Neural cell (in vitro differentiated cells): ENCODE measurements at regions not wholly inside any gene's neighbourhood (a gene's known extent, or its start where the extent isn't known, plus 50 kb on each side); places are given as distances from the start of the nearest gene placed in this dataset.

Experiments
- H2AFZ ChIP-seq: fragments of 200-600, 300-800 bp; sonication (generic), shearing (Covaris generic); 2 replicates; pipeline ENCODE4 v1.6.0; 2014; ENCODE audit warnings: low read depth, mild to moderate bottlenecking, antibody characterized with exemption, low read length, moderate library complexity
- H3F3A ChIP-seq: fragments of 200-600 bp; shearing (Covaris generic); 2 replicates; pipeline ENCODE4 v1.6.1; 2016; ENCODE audit warnings: mild to moderate bottlenecking, moderate library complexity, mixed read lengths, antibody characterized with exemption, low read length; ENCODE audit not compliant: insufficient read depth, poor library complexity, severe bottlenecking
- H3K27ac ChIP-seq: fragments of 200-600, 300-800 bp; sonication (generic), shearing (Covaris generic); 2 replicates; pipeline ENCODE4 v1.5.1; 2014; ENCODE audit warnings: mild to moderate bottlenecking, low read length, moderate library complexity
- H3K27me3 ChIP-seq: fragments of 300-800, 200-600 bp; sonication (generic), shearing (Covaris generic); 2 replicates; pipeline ENCODE4 v1.6.0; 2014; ENCODE audit warnings: mild to moderate bottlenecking, low read depth, low read length, moderate library complexity; ENCODE audit not compliant: insufficient read depth
- H3K36me3 ChIP-seq: fragments of 300-800, 200-600 bp; sonication (generic), shearing (Covaris generic); 2 replicates; pipeline ENCODE4 v1.5.1; 2014; ENCODE audit warnings: mild to moderate bottlenecking, antibody characterized with exemption, low read length, moderate library complexity; ENCODE audit not compliant: insufficient read depth
- H3K4me2 ChIP-seq: fragments of 300-800, 200-600 bp; sonication (generic), shearing (Covaris generic); 2 replicates; pipeline ENCODE4 v1.6.0; 2014; ENCODE audit warnings: mild to moderate bottlenecking, low read length
- H3K4me3 ChIP-seq: fragments of 300-800, 200-600 bp; sonication (generic), shearing (Covaris generic); 2 replicates; pipeline ENCODE4 v1.5.1; 2014; ENCODE audit warnings: mild to moderate bottlenecking, low read length, moderate library complexity
- H3K79me2 ChIP-seq: fragments of 200-600 bp; shearing (Covaris generic); replicated peaks from 2 replicates; pipeline ENCODE4 v1.6.0; 2014; ENCODE audit warnings: mild to moderate bottlenecking, low read length, moderate library complexity; ENCODE audit not compliant: insufficient read depth
- H3K9ac ChIP-seq: fragments of 300-800, 200-600 bp; sonication (generic), shearing (Covaris generic); 2 replicates; pipeline ENCODE4 v1.6.1; 2016; ENCODE audit warnings: mild to moderate bottlenecking, low read length, mixed read lengths
- H3K9me2 ChIP-seq: fragments of 200-600 bp; shearing (Covaris generic); 2 replicates; pipeline ENCODE4 v1.6.1; 2016; ENCODE audit warnings: mild to moderate bottlenecking, low read length, mixed read lengths; ENCODE audit not compliant: insufficient read depth
- H3K9me3 ChIP-seq: fragments of 200-600, 300-800 bp; sonication (generic), shearing (Covaris generic); 2 replicates; pipeline ENCODE4 v1.6.1; 2016; ENCODE audit warnings: mild to moderate bottlenecking, mixed run types, low read length, moderate library complexity, mixed read lengths
- H4K20me1 ChIP-seq: fragments of 200-600 bp; shearing (Covaris generic); 2 replicates; pipeline ENCODE4 v1.6.1; 2016; ENCODE audit warnings: mild to moderate bottlenecking, mixed run types; ENCODE audit not compliant: insufficient read depth
- EP300 ChIP-seq: fragments of 450-650 bp; conservative IDR thresholded peaks from 2 replicates; pipeline ENCODE4 v1.6.1; 2014; ENCODE audit warnings: antibody characterized with exemption, mild to moderate bottlenecking, moderate library complexity; ENCODE audit not compliant: poor library complexity, severe bottlenecking
- EZH2 ChIP-seq: fragments of 200-600, 300-800 bp; shearing (Covaris generic), sonication (generic); IDR thresholded peaks from 2 replicates; pipeline ENCODE4 v1.6.1; 2014; ENCODE audit warnings: antibody characterized with exemption, low read length, borderline replicate concordance, mild to moderate bottlenecking; ENCODE audit not compliant: insufficient read depth, poor library complexity, severe bottlenecking
- MXI1 ChIP-seq: fragments of 450-650 bp; conservative IDR thresholded peaks from 2 replicates; pipeline ENCODE4 v1.6.1; 2014; ENCODE audit warnings: antibody characterized with exemption, mild to moderate bottlenecking; ENCODE audit not compliant: poor library complexity, severe bottlenecking
- POLR2AphosphoS5 ChIP-seq: IDR thresholded peaks from 2 replicates; pipeline ENCODE4 v1.6.1; 2012
- RAD21 ChIP-seq: fragments of 450-650 bp; conservative IDR thresholded peaks from 2 replicates; pipeline ENCODE4 v1.6.1; 2014; ENCODE audit warnings: antibody characterized with exemption, mild to moderate bottlenecking, moderate library complexity
- SMC3 ChIP-seq: fragments of 450-650 bp; conservative IDR thresholded peaks from 2 replicates; pipeline ENCODE4 v1.6.1; 2014; ENCODE audit warnings: antibody characterized with exemption, mild to moderate bottlenecking, moderate library complexity; ENCODE audit not compliant: poor library complexity
- TAF1 ChIP-seq: IDR thresholded peaks from 2 replicates; pipeline ENCODE4 v1.6.1; 2012; ENCODE audit warnings: low read depth
- TF ChIP-seq, protein P1 (sequence below): fragments of 450-650 bp; IDR thresholded peaks from 2 replicates; pipeline ENCODE4 v1.5.1; 2014; ENCODE audit warnings: antibody characterized with exemption, mild to moderate bottlenecking, moderate library complexity; ENCODE audit not compliant: poor library complexity, severe bottlenecking
- TF ChIP-seq, protein P2 (sequence below): IDR thresholded peaks from 2 replicates; pipeline ENCODE4 v1.6.1; 2012; ENCODE audit warnings: borderline replicate concordance

DNA sequence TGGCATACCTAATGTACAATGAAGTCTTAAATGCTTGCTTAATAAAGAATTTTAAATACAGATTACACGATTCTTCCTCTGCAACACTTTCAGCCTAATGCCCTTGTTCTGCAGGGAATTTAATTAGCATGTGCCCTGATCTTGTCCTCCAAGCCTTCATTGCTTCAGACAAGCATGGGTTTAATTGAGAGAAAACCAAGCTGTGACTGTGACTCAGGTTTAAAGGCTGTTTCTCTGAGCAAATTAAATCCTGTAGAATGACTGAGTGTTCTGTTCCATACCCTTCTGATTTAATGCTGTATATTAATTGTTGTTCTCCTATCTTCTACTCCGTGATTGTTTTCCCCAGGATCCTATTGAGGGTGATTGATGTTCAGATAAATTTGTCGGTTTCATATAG, 269.0 kb upstream of the PRMT6 start:
- Histone ChIP-seq H3K4me2 (no peak overlapping the region), H3K4me3 (no peak overlapping the region), H2AFZ (no peak overlapping the region), H3K36me3 (no peaks in the 10 kb centered on the region), H3K9me2 (no peaks in the 10 kb centered on the region), H3K79me2 (no peaks in the 10 kb centered on the region), H3K9me3 (no peaks in the 10 kb centered on the region), H3K27me3 (no peaks in the 10 kb centered on the region), H3K9ac (no peak overlapping the region), H3F3A (no peaks in the 10 kb centered on the region), H3K27ac (no peak overlapping the region), H4K20me1 (no peaks in the 10 kb centered on the region)
- TF ChIP-seq POLR2AphosphoS5 (no peak), EP300 (no peak), MXI1 (no peak), TAF1 (no peak), RAD21 (no peak), SMC3 (no peak), EZH2 (no peak)
- TF ChIP-seq, protein P1, sequence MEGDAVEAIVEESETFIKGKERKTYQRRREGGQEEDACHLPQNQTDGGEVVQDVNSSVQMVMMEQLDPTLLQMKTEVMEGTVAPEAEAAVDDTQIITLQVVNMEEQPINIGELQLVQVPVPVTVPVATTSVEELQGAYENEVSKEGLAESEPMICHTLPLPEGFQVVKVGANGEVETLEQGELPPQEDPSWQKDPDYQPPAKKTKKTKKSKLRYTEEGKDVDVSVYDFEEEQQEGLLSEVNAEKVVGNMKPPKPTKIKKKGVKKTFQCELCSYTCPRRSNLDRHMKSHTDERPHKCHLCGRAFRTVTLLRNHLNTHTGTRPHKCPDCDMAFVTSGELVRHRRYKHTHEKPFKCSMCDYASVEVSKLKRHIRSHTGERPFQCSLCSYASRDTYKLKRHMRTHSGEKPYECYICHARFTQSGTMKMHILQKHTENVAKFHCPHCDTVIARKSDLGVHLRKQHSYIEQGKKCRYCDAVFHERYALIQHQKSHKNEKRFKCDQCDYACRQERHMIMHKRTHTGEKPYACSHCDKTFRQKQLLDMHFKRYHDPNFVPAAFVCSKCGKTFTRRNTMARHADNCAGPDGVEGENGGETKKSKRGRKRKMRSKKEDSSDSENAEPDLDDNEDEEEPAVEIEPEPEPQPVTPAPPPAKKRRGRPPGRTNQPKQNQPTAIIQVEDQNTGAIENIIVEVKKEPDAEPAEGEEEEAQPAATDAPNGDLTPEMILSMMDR: no peak
- TF ChIP-seq, protein P2, sequence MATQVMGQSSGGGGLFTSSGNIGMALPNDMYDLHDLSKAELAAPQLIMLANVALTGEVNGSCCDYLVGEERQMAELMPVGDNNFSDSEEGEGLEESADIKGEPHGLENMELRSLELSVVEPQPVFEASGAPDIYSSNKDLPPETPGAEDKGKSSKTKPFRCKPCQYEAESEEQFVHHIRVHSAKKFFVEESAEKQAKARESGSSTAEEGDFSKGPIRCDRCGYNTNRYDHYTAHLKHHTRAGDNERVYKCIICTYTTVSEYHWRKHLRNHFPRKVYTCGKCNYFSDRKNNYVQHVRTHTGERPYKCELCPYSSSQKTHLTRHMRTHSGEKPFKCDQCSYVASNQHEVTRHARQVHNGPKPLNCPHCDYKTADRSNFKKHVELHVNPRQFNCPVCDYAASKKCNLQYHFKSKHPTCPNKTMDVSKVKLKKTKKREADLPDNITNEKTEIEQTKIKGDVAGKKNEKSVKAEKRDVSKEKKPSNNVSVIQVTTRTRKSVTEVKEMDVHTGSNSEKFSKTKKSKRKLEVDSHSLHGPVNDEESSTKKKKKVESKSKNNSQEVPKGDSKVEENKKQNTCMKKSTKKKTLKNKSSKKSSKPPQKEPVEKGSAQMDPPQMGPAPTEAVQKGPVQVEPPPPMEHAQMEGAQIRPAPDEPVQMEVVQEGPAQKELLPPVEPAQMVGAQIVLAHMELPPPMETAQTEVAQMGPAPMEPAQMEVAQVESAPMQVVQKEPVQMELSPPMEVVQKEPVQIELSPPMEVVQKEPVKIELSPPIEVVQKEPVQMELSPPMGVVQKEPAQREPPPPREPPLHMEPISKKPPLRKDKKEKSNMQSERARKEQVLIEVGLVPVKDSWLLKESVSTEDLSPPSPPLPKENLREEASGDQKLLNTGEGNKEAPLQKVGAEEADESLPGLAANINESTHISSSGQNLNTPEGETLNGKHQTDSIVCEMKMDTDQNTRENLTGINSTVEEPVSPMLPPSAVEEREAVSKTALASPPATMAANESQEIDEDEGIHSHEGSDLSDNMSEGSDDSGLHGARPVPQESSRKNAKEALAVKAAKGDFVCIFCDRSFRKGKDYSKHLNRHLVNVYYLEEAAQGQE: no peak

DNA sequence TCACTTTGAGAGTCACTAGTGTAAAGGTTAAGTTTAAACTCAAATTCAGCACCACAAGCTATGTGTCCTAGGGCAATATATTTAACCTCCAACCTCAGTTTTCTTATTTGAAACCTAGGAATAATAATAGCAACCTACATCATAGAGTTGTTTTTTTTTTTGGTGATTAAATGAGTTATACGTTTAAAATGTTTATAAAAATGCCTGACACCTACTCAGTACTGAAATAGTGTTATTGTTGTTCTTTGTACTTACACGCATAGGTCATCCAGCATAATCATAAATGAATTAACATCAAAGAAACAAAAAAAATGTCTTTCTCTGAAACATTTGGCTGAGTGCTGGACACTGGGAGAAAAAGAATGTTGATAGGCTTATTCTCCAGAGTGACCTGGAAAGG, 266.8 kb upstream of the PRMT6 start:
- no peak overlapping the region for H3K27ac ChIP-seq
- H4K20me1 ChIP-seq: no peaks in the 10 kb centered on the region
- no peak overlapping the region for H3K4me2 ChIP-seq
- H3K27me3 ChIP-seq: no peaks in the 10 kb centered on the region
- H3F3A ChIP-seq: no peaks in the 10 kb centered on the region
- no peak overlapping the region for H2AFZ ChIP-seq
- H3K4me3 ChIP-seq: no peak overlapping the region
- H3K36me3 ChIP-seq: no peaks in the 10 kb centered on the region
- TF ChIP-seq EZH2 (no peak), POLR2AphosphoS5 (no peak), SMC3 (no peak), EP300 (no peak), RAD21 (no peak), TAF1 (no peak), MXI1 (no peak)
- TF ChIP-seq, protein P2: no peak
- TF ChIP-seq, protein P1: no peak
- H3K9me2 ChIP-seq: no peaks in the 10 kb centered on the region
- no peak overlapping the region for H3K9ac ChIP-seq
- no peaks in the 10 kb centered on the region for H3K9me3 ChIP-seq
- no peaks in the 10 kb centered on the region for H3K79me2 ChIP-seq
